Embryonic facial prominence (tissue), 1 donor: ENCODE measurements at regions not wholly inside any gene's neighbourhood (a gene's known extent, or its start where the extent isn't known, plus 50 kb on each side); places are given as distances from the start of the nearest gene placed in this dataset.

Experiments used
- DNase-seq: peaks from one replicate; pipeline ENCODE4 v3.0.0-alpha.2; 2016; ENCODE audit errors: extremely low spot score

DNA sequence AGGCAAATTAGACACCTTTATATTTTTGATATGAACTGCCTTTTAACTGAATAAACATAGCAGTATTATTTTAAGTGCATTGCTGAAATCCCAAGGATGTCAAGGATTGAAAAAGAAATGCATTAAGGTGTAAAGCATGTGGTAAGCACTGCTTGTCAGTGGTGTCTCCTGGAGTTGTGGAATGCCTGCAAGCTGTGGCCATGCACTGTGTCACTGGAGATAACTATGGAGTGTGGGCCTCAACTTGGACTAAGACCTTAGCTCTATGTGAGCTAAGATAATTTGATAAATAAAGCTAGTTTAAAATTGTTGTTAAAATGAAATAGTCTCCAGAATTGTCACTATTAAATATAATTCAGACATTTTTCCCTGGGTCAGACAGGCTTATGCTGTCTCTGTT, 156.6 kb upstream of the OPRM1 start:
- DNase-seq, result no peak

DNA sequence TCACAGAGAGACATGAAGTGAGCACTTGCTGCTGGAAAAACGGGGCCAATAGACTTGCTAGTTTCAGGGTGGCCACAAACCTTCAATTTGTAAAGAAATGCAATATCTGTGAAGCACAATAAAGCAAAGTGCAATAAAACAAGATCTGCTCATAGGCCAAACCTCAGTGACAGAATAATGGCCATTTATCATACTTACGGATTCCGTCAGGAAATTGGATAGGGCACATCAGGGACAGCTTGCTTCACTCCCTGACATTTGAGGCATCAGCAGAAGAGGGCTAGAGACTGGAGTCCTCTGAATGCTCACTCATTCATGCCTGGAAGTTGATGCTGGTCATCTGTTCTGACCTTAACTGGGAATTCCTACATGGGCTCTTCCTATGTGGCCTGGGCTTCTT, 165.5 kb upstream of the OPRM1 start:
- no peak for DNase-seq

DNA sequence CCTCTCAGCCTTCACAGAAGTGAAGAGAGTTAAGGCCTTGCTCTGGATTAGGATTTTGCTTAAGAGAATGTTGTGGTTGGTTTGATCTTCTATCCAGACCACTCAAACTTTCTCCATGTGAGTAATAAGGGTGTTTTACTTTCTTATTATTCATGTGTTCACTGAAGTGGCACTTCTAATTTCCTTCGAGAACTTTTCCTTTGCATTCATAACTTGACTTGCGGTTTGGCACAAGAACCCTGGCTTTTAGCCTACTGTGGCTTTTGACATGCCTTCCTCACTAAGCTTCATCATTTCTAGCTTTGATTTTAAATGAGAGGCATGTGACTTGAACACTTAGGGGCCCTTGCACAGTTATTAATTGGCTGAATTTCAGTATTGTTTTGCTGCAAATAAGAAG, 166.1 kb upstream of the OPRM1 start:
- no peak for DNase-seq

DNA sequence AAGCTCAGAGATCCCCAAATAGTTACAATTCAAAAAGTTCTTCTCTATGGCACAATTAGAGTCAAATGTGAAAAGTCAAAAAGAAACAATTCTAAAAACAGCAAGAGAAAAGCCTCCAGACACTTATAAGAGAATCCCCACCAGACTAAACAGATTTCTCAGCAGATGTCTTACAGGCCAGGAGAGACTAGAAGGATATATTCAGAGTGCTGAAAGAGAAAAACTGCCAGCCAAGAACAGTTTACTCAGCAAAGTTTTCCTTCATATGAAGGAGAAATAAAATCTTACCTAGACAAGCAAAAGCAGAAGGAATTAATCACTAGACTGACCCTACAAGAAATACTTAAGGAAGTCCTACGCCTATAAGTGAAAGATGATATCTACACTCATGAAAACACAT, 176.1 kb upstream of the OPRM1 start:
- no peak for DNase-seq

DNA sequence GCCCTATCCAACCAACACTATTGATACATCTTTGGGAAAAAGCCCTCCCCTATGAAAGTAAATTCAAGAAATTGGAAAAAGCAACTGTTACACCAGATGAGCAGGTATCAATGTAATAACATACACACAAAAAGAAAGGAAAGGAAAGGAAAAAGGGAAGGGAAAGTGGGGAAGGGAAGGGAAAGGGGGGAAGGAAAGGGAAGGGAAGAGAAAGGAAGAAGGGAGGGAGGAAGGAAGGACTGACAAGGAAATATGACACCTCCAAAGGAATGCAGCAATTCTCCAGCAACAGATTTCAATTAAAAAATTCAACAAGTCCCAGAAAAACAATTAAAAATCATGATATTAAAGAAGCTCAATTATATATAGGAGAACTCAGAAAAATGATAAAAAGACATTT, 176.9 kb upstream of the OPRM1 start:
- DNase-seq, result no peak

DNA sequence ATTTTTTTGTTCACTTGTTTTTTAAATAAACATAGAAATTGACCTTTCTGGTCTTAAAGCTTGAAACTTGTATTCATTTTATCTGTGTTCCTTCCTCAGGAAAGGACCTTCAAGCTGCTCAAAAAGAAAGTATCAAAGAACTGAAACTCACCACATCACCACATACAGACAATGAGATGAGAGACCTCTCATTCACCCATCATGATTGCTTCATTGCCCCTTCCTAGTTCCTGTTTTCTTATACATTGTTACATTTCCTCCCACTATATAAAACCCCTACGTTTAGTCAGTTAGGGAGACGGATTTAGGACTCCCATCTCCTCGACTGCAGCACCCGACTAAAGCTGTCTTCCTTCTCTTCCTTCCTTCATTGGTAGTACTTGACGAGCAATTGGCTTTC, 180.5 kb upstream of the OPRM1 start:
- no peak for DNase-seq

DNA sequence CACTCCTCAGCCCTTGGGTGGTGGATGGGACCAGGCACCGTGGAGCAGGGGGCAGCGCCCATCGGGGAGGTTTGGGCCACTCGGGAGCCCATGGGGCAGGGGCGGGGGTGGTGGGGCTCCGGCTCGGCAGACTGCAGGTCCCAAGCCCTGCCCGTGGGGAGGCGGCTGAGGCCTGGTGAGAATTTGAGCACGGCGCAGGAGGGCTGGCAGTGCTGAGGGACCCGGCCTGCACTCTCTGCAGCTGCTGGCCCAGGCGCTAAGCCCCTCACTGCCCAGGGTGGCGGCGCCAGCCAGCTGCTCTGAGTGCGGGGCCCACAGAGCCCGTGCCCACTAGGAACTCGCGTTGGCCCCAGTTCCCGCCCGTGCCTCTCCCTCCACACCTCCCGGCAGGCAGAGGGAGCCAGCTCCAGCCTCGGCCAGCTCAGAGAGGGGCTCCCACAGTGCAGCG, 182.1 kb upstream of the OPRM1 start:
- no peak for DNase-seq

DNA sequence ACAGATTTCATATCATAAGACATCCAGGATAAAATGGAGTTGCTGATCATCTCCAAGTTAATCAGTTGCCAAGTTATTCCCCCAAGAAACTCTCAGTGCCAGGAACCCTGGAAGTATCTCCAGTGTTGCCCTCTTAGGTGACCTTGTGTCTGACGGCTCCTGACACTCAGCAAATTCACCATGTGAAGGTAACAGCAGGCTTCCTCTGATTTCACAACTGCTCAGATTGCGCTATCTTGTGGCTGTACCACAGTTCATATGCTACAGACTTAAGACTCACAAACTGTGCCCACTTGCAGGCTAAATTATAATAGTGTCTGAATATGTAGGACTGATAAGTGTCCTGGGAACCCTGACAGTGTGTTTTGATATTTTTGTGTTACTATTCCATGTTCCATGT, 186.6 kb upstream of the OPRM1 start:
- no peak for DNase-seq

DNA sequence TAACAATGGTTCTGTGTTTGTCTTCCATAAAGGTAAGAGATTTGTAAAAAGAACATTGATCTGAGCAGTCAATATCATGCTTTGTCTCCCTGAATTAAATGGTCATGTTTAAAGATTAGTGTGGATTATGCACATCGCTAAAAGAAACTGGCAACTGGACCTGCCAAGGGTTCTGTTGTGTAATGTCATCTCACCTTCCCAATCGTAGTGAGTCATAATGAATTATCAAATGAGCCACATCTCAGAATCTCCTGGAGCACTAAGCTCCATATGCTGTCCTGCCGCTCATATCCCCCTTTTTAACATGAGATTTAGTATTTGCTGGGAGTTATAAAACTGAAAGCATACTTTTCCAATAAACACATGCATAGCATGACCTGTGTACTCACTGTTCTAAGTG, 187.0 kb upstream of the OPRM1 start:
- no peak for DNase-seq

DNA sequence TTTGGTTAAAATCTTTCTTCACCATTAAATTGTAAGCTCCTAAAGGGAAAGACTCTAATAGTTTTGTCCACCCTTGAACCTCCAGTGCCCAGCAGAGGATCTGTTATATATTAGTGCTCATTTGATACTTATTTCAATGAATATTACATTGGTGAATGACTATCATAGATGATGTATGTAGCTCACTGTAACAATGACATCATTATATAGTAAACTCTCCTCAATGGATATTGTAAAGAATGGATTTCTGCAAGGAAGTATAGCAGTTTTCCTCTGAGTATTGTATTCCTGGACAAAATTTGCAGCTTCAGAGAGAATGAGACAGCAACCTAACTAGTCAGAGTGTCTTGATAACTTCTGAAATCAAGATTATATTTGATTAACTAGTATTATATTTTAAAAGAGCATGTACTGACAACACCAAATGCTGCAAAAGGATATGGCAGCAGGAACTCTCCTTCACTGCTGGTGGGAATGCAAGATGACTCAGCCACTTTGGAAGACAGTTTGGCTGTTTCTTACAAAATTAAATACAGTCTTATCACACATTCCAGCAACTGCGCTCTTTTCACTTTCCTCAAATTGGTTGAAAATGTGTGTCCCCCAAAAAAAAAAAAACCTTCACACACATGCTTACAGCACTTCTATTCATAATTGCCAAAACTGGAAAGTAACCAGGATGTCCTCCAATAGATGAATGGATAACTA, 189.8 kb upstream of the OPRM1 start:
- DNase-seq, result no peak

DNA sequence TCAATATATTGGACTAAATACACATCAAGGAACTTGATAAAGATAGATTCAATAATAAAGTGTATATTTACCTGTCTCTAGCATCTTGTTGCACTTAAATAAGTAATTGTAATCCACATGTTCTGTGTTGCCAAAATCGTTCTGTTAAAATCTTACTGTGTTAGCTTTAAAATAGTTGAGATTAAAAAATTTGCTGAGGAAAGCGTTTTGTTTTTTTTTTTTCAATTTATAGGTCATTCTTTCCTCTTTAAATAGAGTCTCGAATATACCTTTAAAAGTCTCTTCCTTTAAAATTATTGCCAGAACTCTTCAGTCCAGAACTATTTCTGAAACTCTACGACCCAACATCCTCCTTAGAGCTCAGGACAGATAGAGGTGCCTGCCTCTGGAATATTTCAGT, 195.6 kb upstream of the OPRM1 start:
- DNase-seq, result no peak

DNA sequence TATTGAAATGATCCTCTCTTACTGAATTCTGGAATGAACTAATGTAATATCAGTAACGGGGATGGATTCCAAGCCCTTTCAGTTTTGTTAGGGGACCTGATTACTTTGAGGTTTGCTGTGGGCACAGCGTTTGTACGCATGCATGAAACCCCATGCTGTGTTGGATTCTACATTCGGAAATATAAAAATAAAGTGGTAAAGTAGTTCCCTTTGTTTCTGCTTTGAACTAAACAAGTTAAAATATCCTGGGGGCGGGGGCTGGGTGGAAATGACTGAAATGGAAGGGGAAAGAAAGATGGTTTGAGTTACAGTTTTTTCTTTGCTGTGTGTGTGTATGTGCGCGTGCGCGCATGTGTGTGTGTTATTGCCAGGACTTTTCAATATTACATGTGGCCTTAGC, 196.5 kb upstream of the OPRM1 start:
- peak; percentile 40 for DNase-seq

DNA sequence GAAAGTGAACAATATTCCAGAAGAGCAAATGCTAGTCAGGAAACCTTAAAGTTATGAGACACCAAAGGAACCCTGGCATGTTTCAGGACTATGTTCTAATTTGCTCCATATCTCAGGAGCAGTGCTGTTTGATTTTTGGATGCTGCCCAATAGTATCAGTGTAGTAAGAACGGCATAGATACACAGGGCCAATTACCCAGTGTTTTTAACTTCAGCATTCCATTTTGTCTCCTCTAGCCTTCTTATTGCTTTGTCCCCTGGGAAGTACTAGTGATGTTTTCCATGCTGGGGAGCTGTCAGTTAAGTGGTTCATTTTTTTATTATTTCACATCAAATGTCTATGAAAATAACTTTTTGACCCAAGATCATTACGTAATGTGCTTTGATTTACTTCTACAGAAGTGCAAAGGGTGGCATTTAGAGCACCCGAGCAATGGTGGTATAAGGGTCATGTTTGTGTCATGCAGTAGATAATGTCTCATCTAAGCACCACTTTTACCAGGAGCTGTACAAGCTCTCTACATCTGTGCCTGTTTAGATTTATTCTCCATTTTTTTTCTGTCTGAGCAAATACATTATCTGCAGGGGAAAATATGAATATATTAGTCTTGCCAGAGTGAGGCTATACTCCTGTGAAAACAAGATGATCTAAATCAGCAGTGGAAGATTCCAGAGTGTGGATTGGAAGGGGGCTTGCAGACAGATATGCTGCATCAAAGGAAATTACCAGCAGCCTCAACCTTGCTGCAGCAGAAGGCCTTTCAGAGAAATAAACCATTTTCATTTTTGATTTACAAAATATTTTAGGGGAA, 198.8 kb upstream of the OPRM1 start:
- DNase-seq, result no peak

DNA sequence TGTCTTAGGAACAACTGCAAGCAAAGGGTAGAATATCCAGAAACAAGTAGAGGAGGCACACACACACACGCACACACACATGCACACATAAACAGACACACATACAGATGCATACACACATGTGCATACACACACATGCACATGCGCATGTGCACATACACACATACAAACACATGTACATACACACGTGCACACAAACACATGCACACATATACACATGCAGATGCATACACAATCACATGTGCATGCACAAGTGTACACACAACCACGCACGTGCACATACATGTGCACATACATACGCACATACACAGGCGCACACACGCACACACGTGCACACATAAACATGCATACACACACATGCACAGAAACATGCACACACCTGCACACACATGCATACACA, 206.5 kb upstream of the OPRM1 start:
- DNase-seq, result no peak

DNA sequence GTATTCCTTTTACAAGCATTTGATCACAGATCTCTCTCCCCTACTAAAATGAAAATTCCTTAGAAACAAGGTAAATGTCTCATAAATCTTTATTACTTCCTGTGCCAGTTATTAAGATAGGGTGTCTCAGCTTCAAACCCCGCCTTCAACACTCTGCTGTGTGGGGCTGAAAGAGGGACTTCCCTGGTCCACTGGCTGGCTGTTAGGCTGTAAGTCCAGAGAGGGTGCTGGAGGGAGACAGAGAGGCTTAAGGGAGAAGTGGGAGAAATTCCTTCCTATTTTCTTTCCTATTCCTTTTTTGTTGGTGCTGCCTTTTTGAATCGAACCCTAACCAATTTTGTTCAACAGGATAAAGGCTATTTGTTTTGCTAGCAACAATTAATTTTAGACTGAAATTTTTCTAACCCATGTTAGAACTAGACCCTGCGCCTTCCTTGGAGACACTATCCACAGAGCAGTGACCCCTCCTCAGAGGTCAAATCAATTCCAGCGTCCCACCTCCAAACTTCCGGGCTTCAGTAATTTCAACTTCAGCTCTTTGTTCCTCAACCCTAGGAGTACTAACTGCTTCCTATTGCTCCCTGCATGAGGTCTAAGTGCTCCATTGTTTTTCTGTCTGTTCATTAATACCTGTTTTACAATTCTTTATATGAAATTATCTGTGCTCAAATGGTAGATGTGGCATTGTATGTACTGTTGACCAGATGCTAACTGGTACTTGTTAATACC, 207.5 kb upstream of the OPRM1 start:
- DNase-seq, result no peak

DNA sequence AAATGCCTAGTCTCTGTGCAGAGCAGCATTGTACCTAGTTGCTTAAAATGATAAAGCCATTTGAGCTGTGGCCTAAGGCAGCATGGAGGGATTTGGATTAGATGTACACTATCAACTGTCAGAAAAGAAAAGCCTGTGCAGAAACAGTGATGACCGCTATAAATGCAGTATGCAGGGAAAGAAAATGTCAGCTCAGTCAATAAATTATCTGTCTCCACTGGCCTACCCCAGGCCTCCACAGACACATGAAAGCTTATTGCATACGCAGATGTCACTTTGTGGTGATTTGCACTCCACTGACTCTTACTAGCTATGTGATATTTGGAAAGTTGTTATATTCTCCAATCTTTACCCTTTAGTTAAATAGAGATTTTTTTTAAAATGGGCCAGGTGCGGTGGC, 221.9 kb upstream of the OPRM1 start:
- no peak for DNase-seq

DNA sequence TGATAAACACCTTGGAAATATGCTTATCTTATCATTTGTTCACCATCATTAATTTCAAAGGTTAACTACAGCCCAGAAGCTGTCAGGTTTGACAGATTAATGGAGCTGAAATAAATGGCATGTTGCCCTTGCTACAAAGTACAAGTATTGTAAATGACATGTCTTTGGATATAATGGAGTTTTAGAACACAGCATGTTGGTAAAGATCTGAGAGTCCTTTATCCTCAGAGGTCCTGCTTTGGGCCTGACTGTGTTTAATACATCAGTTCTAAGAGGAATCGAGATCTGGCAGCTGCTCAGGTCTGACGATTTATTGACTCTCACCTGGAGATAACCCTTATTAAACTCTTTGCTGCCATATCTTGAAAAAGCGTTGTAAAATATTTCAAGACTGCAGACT, 222.7 kb upstream of the OPRM1 start:
- no peak for DNase-seq

DNA sequence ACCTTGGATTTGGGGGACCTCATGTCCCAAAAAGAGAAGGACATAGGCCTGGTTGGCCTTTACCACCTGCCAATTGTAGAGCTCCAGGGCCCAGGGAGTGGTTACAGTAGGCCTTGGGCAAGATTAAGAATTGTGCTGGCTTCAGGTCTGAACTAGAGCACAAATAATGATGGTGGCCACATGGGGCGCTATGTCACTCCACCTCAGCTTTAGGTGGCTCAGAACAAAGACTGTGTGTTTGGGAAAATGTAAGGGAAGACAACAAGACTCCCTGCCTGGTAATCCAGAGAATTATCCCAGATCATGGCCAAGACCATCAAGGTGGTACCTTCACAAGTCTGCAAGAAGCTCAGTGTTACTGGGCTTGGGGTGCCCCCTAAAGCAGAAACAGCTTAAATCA, 224.9 kb upstream of the OPRM1 start:
- DNase-seq, result no peak

DNA sequence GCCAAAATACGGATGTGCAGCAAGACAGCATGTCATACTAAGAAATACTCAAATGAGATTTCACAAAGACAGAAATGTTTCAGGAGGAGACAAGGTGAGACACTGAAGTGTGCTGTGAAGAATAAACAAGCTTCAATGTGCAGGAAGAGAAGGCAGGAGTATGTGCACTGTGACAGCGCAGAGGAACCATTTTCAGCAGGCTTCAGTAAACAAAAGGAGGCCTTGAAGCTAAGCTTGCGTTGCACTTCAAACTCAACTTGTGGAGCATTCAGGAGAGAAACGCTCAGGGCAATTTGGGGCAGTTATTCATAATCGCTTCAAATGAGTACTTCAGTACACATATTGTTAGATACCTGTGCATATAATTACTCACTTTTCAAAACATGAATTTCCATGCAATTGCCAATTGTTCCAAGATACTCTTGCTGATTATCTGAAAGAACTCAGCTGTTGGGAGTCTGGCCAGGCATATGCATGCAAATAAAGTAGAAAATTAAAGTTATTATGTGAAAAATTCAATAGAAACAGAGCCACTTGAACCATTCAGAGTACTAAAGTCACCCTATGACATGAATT, 234.2 kb upstream of the OPRM1 start:
- DNase-seq, result no peak

DNA sequence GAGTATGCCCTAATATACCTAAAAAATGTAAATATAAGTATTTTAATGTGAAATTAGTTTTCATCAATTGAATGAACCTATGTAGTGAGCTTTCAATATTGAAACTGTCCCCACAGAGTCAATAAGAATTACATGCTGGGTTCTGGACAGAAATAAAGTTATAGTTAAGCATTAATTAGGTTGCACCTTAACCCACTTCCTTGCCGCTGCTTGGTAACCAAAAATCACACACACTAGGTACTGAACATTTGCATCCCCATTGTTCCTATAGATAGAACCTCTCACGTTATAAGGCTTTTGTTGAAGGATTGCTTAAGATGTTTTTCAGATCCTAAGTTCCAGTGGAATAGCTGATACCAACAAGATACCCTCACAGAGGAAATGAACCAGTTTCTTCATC, 237.1 kb upstream of the OPRM1 start:
- no peak for DNase-seq

DNA sequence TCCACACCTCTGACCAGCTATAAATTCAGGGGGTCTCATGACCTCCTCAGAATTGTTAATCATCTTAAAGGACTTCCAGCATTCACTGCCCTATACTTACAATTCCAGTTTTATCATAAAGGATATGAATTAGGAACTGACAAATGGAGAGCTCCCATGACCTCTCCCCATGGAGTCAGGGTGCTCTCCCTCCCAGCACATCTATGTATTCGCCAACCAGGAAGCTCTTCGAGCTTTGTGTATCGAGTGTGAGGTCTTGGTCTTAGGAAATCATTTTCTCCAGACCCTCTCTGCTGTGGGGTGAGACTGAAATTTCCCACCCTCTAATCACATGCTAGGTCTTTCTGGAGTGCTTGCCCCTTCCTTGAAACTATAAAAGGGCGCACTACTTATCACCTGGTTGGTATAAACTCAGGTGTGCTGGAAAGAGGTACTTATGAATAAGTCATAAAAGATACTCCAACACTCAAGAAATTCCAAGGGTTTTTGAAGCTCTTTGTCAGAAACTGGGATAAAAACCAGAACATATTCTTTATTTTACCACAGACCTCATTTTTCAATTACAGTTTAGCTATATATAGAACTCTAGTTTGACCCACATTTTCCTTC, 238.4 kb upstream of the OPRM1 start:
- no peak for DNase-seq

DNA sequence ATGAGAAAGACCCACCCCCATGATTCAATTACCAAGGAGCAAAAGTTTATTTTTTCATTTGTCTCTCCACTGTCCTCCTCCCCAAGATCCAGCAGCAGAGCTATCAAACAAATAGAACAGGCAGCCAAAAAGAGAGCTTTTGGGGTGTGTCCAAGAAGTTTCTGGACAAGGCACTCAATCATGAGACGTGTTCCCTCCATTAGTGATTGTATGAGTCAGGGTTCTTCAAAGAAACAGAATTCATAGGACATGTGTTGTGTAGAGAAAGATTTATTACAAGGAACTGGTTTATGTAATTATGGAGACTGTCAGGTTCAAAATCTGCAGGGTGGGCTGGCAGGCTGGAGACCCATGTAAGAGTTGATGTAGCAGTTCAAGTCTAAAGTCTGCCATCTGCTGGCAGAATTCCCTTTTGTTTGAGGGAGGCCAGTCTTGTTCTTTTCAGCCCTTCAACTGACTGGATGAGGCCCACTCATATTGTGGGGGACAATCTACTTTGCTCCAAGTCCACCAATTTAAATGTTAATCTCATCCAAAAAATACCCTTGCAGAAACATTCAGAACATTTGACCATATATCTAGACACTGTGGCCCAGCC, 248.1 kb upstream of the OPRM1 start:
- DNase-seq, result no peak
